Colonic mucosa (tissue), 4 donors: ENCODE measurements at regions not wholly inside any gene's neighbourhood (a gene's known extent, or its start where the extent isn't known, plus 50 kb on each side); places are given as distances from the start of the nearest gene placed in this dataset.

Experiments used
- DNase-seq: peaks from one replicate; pipeline ENCODE4 v3.0.0-alpha.2; 2020
- H3K27ac ChIP-seq: fragments of 200-600 bp; one replicate; pipeline ENCODE4 v1.8.0; 2021
- H3K27me3 ChIP-seq: fragments of 200-600 bp; one replicate; pipeline ENCODE4 v1.8.0; 2021
- H3K36me3 ChIP-seq: fragments of 200-600 bp; one replicate; pipeline ENCODE4 v1.8.0; 2021
- H3K4me1 ChIP-seq: fragments of 200-600 bp; one replicate; pipeline ENCODE4 v1.8.0; 2021; ENCODE audit warnings: mild to moderate bottlenecking
- H3K4me3 ChIP-seq: fragments of 200-600 bp; one replicate; pipeline ENCODE4 v1.8.0; 2021
- H3K9ac ChIP-seq, 2 donors: one replicate each; pipeline ENCODE4 v1.7.0; 2013; ENCODE audit warnings: control low read depth in 2 of 2, low read depth in 2 of 2, low read length in 2 of 2
- H3K9me3 ChIP-seq: fragments of 200-600 bp; one replicate; pipeline ENCODE4 v1.8.0; 2021
- CTCF ChIP-seq: fragments of 200-600 bp; IDR thresholded peaks from one replicate; pipeline ENCODE4 v1.8.0; 2022; ENCODE audit warnings: antibody characterized with exemption, mild to moderate bottlenecking
- intact Hi-C: fragments of 100-400 bp; cut with DNase I; formaldehyde crosslinking; loops from one replicate; pipeline ENCODE4 v1.14.1; 2022
- donor health status: healthy.
- donor health status: DM: no; HTN: no; CAD: no.
- donor health status: DM: no; HTN: no; CAD: no.

- no peak for DNase-seq
- intact Hi-C loops, result no loop called here
- Histone ChIP-seq H3K4me1 (no peaks in the 10 kb centered on the region), H3K9ac (no peak overlapping the region), H3K27me3 (no peaks in the 10 kb centered on the region), H3K36me3 (no peaks in the 10 kb centered on the region), H3K27ac (no peak overlapping the region), H3K4me3 (no peak overlapping the region), H3K9me3 (peaks cover 2% of the 10 kb centered on the region)
- TF ChIP-seq CTCF, result no peak
Observed at GRCh38 chr4:123286903-123287466, 109.6 kb upstream of the SPRY1 start.

- Histone ChIP-seq H3K4me3 (no peak overlapping the region), H3K27ac (no peak overlapping the region), H3K9ac (no peak overlapping the region), H3K4me1 (no peaks in the 10 kb centered on the region), H3K9me3 (peaks cover 2% of the 10 kb centered on the region), H3K27me3 (no peaks in the 10 kb centered on the region), H3K36me3 (no peaks in the 10 kb centered on the region)
- no peak for DNase-seq
- no peak for TF ChIP-seq CTCF
- intact Hi-C loops, result no loop called here
Observed at GRCh38 chr4:123288309-123289025, 108.1 kb upstream of the SPRY1 start.

DNA sequence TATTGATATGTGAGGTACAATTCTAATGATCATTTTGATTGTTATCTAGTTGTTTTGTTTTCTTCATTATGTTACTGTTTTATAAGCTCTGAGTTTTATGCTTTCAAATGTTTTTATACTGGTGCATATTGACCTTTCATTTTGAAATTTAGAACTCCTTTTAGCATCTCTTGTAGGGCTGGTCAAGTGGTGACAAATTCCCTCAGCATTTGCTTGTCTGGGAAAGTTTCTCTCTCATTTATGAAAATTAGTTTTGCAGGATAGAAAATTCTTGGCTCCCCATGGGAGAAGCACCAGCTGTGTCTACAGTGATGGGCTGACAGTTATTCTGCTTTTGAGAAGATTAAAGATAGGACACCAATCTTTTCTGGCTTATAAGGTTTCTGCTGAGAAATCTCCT lies 105.3 kb upstream of the SPRY1 start:
- H3K9ac ChIP-seq, result no peak overlapping the region
- no peak overlapping the region for H3K27ac ChIP-seq
- H3K9me3 ChIP-seq, result peaks cover 2% of the 10 kb centered on the region
- no peaks in the 10 kb centered on the region for H3K4me1 ChIP-seq
- TF ChIP-seq CTCF, result no peak
- H3K4me3 ChIP-seq, result no peak overlapping the region
- H3K36me3 ChIP-seq, result no peaks in the 10 kb centered on the region
- no peak for DNase-seq
- intact Hi-C loops, result no loop called here
- no peaks in the 10 kb centered on the region for H3K27me3 ChIP-seq

DNA sequence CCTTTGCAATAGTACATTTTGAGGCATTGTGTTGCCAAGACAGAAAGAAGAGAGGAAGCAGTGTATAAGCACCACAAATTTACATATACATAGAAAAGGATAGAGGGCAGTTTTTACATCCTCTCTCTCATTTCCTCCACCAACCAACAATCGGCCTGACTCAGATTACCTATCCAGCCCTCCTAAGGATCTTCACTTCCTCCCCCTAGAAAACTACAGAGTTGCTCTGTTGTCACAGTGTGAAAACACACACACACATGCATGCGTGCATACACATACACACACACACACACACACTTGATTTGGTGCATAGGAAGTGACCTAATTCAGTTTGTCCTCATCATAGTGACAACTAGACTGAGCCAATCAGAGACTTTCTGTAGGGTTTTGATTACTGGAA lies 98.8 kb upstream of the SPRY1 start:
- no peaks in the 10 kb centered on the region for H3K9me3 ChIP-seq
- no peak overlapping the region for H3K4me3 ChIP-seq
- TF ChIP-seq CTCF, result no peak
- intact Hi-C loops, result no loop called here
- H3K9ac ChIP-seq, result no peak overlapping the region
- H3K27ac ChIP-seq, result no peak overlapping the region
- no peaks in the 10 kb centered on the region for H3K27me3 ChIP-seq
- H3K36me3 ChIP-seq, result no peaks in the 10 kb centered on the region
- H3K4me1 ChIP-seq, result no peaks in the 10 kb centered on the region
- DNase-seq, result no peak

GRCh38 chr4:123298261-123298660 lies 98.3 kb upstream of the SPRY1 start:
- no peaks in the 10 kb centered on the region for H3K4me1 ChIP-seq
- no peaks in the 10 kb centered on the region for H3K36me3 ChIP-seq
- no peak overlapping the region for H3K9ac ChIP-seq
- DNase-seq, result no peak
- H3K9me3 ChIP-seq, result no peaks in the 10 kb centered on the region
- H3K27me3 ChIP-seq, result no peaks in the 10 kb centered on the region
- H3K27ac ChIP-seq, result no peak overlapping the region
- TF ChIP-seq CTCF, result no peak
- intact Hi-C loops, result no loop called here
- no peak overlapping the region for H3K4me3 ChIP-seq
